ENCODE measurements at regions not wholly inside any gene's neighbourhood (a gene's known extent, or its start where the extent isn't known, plus 50 kb on each side); places are given as distances from the start of the nearest gene placed in this dataset.
A peak's percentile ranks its signal among the peaks of the same experiment; 100 is the strongest.

GRCh38 chr5:135721548-135722090 lies 112.8 kb upstream of the SLC25A48 start:
- ATAC-seq, result no peak

- no peak for ATAC-seq
Observed at GRCh38 chr5:135720191-135720590, 114.3 kb upstream of the SLC25A48 start.

- no peak for ATAC-seq
Observed at GRCh38 chr5:135719428-135720063, 114.9 kb upstream of the SLC25A48 start.

- ATAC-seq, result no peak
Observed at GRCh38 chr5:135718651-135719050, 115.8 kb upstream of the SLC25A48 start.

- ATAC-seq, result peak; percentile 55
Observed at GRCh38 chr5:135718151-135718550, 116.3 kb upstream of the SLC25A48 start.

- ATAC-seq, result peak; percentile 50
Observed at GRCh38 chr5:135715267-135716055, 119.0 kb upstream of the SLC25A48 start.

GRCh38 chr5:135714126-135714894 lies 120.2 kb upstream of the SLC25A48 start:
- no peak for ATAC-seq

- ATAC-seq, result no peak
Observed at GRCh38 chr5:135713161-135713915, 121.1 kb upstream of the SLC25A48 start.

- ATAC-seq, result no peak
Observed at GRCh38 chr5:135711911-135712310, 122.6 kb upstream of the SLC25A48 start.

GRCh38 chr5:135710045-135710675 lies 124.3 kb upstream of the SLC25A48 start:
- no peak for ATAC-seq

- ATAC-seq, result no peak
Observed at GRCh38 chr5:135709208-135709575, 125.3 kb upstream of the SLC25A48 start.

- no peak for ATAC-seq
Observed at GRCh38 chr5:135708481-135709207, 125.8 kb upstream of the SLC25A48 start.

GRCh38 chr5:135707302-135707701 lies 127.2 kb upstream of the SLC25A48 start:
- no peak for ATAC-seq

GRCh38 chr5:135706893-135707292 lies 127.6 kb upstream of the SLC25A48 start:
- no peak for ATAC-seq

- no peak for ATAC-seq
Observed at GRCh38 chr5:135706474-135706873, 127.7 kb upstream of the CXCL14 start.

GRCh38 chr5:135705941-135706466 lies 127.2 kb upstream of the CXCL14 start:
- ATAC-seq, result peak; percentile 68

GRCh38 chr5:135705141-135705631 lies 126.4 kb upstream of the CXCL14 start:
- ATAC-seq, result peak; percentile 91

- ATAC-seq, result no peak
Observed at GRCh38 chr5:135704616-135705015, 125.8 kb upstream of the CXCL14 start.

- ATAC-seq, result no peak
Observed at GRCh38 chr5:135703016-135703550, 124.3 kb upstream of the CXCL14 start.

GRCh38 chr5:135702191-135702590 lies 123.4 kb upstream of the CXCL14 start:
- ATAC-seq, result no peak

All from esophagus mucosa (tissue), 1 donor.